GM21526 (cell line): ENCODE measurements at regions not wholly inside any gene's neighbourhood (a gene's known extent, or its start where the extent isn't known, plus 50 kb on each side); places are given as distances from the start of the nearest gene placed in this dataset.
"Not testable (repeated sequence)": the region's sequence is repeated elsewhere in the genome, so short reads cannot be mapped to it uniquely, and the experiment has no call there.

Experiments
- ATAC-seq: cut with Tn5 transposase; IDR thresholded peaks from one replicate; pipeline ENCODE4 v1.9.1; 2021; ENCODE audit warnings: moderate library complexity; ENCODE audit not compliant: unreplicated experiment, low FRiP score

DNA sequence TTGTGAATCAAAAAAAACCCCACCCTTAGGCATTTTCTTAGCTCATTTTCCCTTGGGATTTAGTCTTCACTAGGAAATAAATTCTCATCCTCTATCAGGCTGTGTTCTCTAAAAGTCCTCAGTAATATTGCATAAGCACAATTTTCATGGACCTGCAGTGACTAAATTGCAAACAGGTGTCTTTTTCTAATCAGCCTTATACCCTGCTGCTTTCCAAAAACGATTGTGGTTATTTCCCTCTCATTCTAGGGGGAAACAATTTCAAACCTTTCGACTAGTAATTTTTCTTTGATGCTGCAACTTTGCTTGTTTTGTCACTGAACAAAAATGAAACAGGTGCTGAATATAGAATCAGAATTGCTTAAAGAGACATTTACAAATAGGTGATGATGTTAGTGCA, 549.9 kb downstream of the PDHA2 start:
- no peak for ATAC-seq

- no peak for ATAC-seq
Observed at GRCh38 chr4:96390404-96390803, 550.5 kb downstream of the PDHA2 start.

- no peak for ATAC-seq
Observed at GRCh38 chr4:96395747-96396146, 555.9 kb downstream of the PDHA2 start.

DNA sequence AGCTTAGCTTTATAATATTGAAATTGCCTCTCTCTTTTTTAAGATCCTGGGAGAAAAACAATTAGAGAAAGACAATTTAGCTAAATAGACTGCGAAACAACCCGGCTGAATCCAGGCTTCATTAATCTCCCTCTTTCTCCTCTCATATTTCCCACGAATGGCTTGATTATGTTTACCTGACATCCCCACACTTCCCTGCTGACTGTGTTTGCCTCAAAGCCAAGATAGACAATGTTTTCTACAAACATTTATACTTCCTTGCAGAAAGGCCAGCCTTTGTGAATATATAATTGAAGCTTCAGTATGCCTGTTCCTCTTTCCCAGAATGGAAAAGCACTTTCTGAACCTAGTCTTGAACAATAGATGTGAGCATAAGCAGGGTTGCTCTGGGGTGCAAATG, 566.8 kb downstream of the PDHA2 start:
- ATAC-seq = no peak

DNA sequence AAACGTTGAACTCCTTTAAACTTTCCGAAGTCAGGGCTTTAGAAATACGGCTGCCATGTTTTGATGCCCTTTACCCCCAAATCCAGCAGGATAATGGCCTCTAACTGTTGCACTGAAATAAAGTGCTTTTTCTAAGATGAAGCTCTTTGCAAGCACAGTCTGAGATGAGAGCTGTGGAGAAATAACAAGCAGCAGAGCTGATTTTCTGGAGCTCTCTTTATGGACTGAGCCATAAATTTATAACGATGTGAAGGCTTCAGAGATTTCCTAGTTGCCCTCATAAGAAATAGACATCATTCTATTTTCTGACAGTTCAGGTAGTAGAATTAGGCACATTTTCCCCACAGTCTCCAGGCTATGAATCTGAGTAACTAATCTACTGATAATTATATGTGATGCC, 567.3 kb downstream of the PDHA2 start:
- ATAC-seq = no peak

DNA sequence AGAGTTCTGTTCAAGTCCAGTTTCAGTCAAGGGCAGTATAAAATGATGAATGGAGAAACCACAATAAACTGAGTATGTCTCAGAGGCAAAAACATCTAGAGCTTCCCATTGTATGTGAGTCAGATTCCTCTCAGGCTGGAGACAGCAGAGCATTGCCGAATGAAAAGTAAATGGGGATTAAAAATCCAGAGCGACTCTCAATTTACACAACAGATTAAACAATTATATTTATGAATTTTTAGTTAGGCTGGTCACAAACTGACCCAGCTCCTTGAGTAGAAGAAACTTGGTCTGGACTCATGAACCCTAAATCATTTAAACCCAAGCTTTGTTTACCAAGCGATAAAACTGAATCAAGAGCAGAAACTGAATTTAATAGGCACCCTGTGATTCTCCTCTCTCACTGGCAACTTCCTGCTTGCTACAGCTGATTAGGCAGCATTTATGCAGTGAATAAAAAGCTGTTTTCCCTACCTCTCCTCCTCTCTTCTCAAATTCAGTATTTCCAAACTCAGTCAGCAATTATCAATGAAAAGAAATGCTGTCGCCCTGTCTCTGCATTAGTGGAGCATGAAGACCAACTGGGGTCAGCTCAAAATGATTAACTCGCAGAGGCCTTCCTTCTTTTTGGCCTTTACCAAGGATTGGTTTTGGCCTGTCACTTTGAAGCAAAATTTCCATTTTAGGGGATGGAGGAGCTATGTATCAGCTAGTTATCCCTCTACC, 568.0 kb downstream of the PDHA2 start:
- ATAC-seq = no peak

GRCh38 chr4:96414853-96415252, 575.0 kb downstream of the PDHA2 start:
- not testable (repeated sequence) for ATAC-seq

DNA sequence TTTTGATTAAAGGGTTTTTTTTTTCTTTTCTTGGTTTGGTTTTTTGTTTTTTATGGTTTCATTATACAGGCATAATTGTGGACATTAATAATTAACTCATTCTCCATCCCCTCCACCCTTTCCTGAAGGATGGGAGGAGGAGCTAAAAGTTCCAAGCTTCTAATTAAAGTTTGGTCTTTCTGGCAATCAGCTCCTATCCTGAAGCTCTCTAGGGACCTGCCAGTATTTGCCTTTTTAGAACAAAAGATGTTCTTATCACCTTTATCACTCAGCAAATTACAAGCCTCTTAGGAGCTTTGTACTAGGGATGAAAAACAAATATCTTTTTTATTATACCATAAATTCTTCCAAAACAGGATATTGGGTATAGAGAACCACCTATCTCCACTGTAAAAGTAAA, 589.8 kb downstream of the PDHA2 start:
- ATAC-seq = no peak

GRCh38 chr4:96431094-96431493, 591.2 kb downstream of the PDHA2 start:
- ATAC-seq = no peak

DNA sequence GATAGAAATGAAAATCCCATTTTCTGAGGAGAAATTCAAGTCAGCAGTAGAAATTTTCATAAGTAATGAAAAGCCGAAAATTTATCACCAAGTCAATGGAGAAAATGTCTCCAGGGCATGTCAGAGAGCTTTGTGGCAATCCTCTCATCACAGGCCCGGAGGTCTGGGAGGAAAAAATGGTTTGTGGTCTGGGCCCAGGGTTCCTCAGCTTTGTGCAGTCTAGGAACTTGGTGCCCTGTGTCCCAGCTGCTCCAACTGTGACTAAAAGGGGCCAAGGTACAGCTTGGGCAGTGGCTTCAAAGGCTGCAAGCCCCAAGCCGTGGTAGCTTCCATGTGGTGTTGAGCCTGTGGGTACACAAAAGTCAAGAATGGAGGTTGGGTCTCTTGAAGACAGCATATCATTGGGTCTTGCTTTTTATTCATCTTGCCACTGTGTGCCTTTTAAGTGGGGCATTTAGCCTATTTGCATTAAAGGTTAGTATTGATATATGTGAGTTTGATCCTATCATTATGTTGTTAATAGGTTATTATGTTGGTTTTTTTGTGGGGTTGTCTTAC, 608.5 kb downstream of the PDHA2 start:
- ATAC-seq = no peak

DNA sequence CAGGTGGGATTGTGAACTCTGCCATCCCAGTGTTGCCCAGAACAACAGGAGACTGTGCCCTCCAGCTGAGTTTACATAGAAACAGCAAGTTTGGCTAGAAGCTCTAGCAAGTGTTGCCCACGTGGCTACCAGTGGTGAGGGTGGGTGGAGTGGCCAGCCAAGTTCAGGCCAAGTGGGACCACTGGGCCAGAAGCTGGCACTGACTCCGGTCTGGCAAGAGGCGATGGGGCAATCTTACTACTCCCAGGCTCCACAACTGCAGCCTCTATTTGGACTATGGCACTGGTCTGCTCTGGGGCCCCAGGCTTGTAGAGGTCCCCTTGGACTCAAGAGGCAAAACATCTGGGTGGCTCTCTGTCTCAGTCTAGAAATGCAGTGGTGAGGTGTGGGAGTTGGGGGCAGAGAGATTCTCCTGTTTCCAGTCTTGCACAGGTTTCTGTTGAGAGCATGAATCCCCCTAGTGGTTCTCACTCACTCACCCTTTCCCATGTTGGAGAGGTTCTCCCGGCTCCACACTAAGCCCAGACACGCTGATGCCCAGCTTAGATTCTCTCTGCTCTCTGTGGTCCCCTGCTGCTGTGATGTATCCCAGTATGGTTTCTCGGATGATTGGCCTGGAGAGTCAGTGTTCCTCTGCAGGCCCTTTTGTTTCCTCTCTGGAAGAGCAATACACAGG, 615.3 kb downstream of the PDHA2 start:
- no peak for ATAC-seq

DNA sequence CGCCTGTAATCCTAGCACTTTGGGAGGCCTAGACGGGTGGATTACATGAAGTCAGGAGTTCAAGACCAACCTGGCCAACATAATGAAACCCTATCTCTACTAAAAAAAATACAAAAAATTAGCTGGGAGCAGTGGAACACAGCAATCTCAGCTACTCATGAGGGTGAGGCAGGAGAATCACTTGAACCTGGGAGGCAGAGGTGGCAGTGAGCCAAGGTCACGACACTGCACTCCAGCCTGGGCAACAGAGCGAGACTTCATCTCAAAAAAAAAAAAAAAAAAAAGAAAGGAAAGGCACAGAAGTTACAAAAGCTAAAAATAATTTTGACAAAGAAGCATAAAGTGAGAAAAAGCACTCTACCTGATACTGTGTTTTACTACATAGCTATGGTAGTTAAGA, 618.1 kb downstream of the PDHA2 start:
- not testable (repeated sequence) for ATAC-seq

GRCh38 chr4:96459105-96459504, 619.2 kb downstream of the PDHA2 start:
- no peak for ATAC-seq

- ATAC-seq = no peak
Observed at GRCh38 chr4:96465834-96466233, 625.9 kb downstream of the PDHA2 start.

GRCh38 chr4:96471956-96472867, 632.3 kb downstream of the PDHA2 start:
- ATAC-seq = no peak

- no peak for ATAC-seq
Observed at GRCh38 chr4:96473246-96473645, 633.4 kb downstream of the PDHA2 start.

DNA sequence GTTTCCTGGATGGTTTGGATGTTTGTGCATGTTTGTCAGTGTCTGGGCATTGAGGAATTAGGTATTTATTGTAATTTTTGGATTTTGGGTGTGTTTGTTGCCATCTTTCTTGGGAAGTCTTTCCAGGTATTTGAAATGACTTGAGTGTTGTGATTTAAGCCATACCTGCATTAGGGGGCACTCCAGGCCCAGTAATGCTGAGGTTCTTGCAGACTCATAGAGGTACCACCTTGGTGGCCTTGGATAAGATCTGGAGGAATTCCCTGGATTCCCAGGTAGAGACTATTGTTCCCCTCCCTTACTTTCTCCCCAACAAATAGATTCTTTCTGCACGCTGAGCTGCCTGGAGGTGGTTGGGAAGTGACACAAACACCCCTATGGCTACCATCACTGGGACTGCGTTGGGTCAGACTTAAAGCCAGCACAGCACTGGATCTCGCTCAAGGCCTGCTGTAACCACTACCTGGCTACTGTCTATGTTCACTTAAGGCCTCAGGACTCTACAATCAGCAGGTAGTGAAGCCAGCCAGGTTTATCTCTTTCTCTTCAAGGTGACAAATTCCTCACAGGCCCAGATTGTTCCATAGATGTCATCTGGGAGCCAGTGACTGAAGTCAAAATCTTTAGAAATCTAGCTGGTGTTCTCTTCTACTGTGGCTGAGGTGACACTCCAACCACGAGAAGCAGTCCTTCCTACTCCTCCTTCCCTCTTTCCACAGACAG, 643.6 kb downstream of the PDHA2 start:
- no peak for ATAC-seq

DNA sequence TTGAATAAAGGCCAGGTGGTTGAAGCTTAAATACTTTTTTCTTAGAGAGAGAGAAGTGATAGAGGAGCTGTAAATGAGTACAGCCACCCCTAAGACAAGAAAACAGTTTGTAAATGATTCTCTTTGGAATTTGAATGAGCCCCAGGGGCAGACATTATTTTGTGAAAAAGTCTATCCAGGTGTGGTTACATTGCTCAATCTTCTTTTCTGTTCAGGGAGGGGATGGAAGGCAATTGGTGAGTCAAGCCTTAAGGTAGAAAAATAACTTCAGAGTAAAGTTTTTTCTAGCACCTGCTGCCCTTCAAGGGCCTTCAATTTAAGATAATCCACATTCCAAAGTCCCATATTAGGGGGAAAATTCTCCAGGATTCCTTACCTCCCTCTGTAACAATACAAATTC, 646.7 kb downstream of the PDHA2 start:
- ATAC-seq = no peak

DNA sequence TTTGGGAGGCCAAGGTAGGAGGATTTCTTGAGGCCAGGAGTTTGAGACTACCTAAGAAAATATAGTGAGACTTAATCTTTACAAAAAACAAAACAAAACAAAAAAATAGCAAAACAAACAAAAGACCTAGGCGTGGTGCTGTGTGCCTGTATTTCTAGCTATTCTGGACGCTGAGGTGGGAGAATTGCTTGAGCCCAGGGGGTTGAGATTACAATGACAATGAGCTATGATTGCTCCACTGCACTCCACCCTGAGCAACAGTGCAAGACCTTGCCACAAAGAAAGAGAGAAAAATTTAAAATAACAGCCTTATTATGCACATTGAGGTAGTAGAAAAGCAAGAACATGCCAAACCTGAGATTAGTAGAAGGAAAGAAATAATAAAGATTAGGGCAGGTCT, 657.7 kb downstream of the PDHA2 start:
- ATAC-seq = no peak

GRCh38 chr4:96504386-96504785, 664.5 kb downstream of the PDHA2 start:
- ATAC-seq = no peak
